Neural cell (in vitro differentiated cells): ENCODE measurements at regions not wholly inside any gene's neighbourhood (a gene's known extent, or its start where the extent isn't known, plus 50 kb on each side); places are given as distances from the start of the nearest gene placed in this dataset.

Experiments
- H2AFZ ChIP-seq: fragments of 200-600, 300-800 bp; sonication (generic), shearing (Covaris generic); 2 replicates; pipeline ENCODE4 v1.6.0; 2014; ENCODE audit warnings: low read depth, mild to moderate bottlenecking, antibody characterized with exemption, low read length, moderate library complexity
- H3F3A ChIP-seq: fragments of 200-600 bp; shearing (Covaris generic); 2 replicates; pipeline ENCODE4 v1.6.1; 2016; ENCODE audit warnings: mild to moderate bottlenecking, moderate library complexity, mixed read lengths, antibody characterized with exemption, low read length; ENCODE audit not compliant: insufficient read depth, poor library complexity, severe bottlenecking
- H3K27ac ChIP-seq: fragments of 200-600, 300-800 bp; sonication (generic), shearing (Covaris generic); 2 replicates; pipeline ENCODE4 v1.5.1; 2014; ENCODE audit warnings: mild to moderate bottlenecking, low read length, moderate library complexity
- H3K27me3 ChIP-seq: fragments of 300-800, 200-600 bp; sonication (generic), shearing (Covaris generic); 2 replicates; pipeline ENCODE4 v1.6.0; 2014; ENCODE audit warnings: mild to moderate bottlenecking, low read depth, low read length, moderate library complexity; ENCODE audit not compliant: insufficient read depth
- H3K36me3 ChIP-seq: fragments of 300-800, 200-600 bp; sonication (generic), shearing (Covaris generic); 2 replicates; pipeline ENCODE4 v1.5.1; 2014; ENCODE audit warnings: mild to moderate bottlenecking, antibody characterized with exemption, low read length, moderate library complexity; ENCODE audit not compliant: insufficient read depth
- H3K4me2 ChIP-seq: fragments of 300-800, 200-600 bp; sonication (generic), shearing (Covaris generic); 2 replicates; pipeline ENCODE4 v1.6.0; 2014; ENCODE audit warnings: mild to moderate bottlenecking, low read length
- H3K4me3 ChIP-seq: fragments of 300-800, 200-600 bp; sonication (generic), shearing (Covaris generic); 2 replicates; pipeline ENCODE4 v1.5.1; 2014; ENCODE audit warnings: mild to moderate bottlenecking, low read length, moderate library complexity
- H3K79me2 ChIP-seq: fragments of 200-600 bp; shearing (Covaris generic); replicated peaks from 2 replicates; pipeline ENCODE4 v1.6.0; 2014; ENCODE audit warnings: mild to moderate bottlenecking, low read length, moderate library complexity; ENCODE audit not compliant: insufficient read depth
- H3K9ac ChIP-seq: fragments of 300-800, 200-600 bp; sonication (generic), shearing (Covaris generic); 2 replicates; pipeline ENCODE4 v1.6.1; 2016; ENCODE audit warnings: mild to moderate bottlenecking, low read length, mixed read lengths
- H3K9me2 ChIP-seq: fragments of 200-600 bp; shearing (Covaris generic); 2 replicates; pipeline ENCODE4 v1.6.1; 2016; ENCODE audit warnings: mild to moderate bottlenecking, low read length, mixed read lengths; ENCODE audit not compliant: insufficient read depth
- H3K9me3 ChIP-seq: fragments of 200-600, 300-800 bp; sonication (generic), shearing (Covaris generic); 2 replicates; pipeline ENCODE4 v1.6.1; 2016; ENCODE audit warnings: mild to moderate bottlenecking, mixed run types, low read length, moderate library complexity, mixed read lengths
- H4K20me1 ChIP-seq: fragments of 200-600 bp; shearing (Covaris generic); 2 replicates; pipeline ENCODE4 v1.6.1; 2016; ENCODE audit warnings: mild to moderate bottlenecking, mixed run types; ENCODE audit not compliant: insufficient read depth
- CTCF ChIP-seq: fragments of 450-650 bp; IDR thresholded peaks from 2 replicates; pipeline ENCODE4 v1.5.1; 2014; ENCODE audit warnings: antibody characterized with exemption, mild to moderate bottlenecking, moderate library complexity; ENCODE audit not compliant: poor library complexity, severe bottlenecking
- EP300 ChIP-seq: fragments of 450-650 bp; conservative IDR thresholded peaks from 2 replicates; pipeline ENCODE4 v1.6.1; 2014; ENCODE audit warnings: antibody characterized with exemption, mild to moderate bottlenecking, moderate library complexity; ENCODE audit not compliant: poor library complexity, severe bottlenecking
- EZH2 ChIP-seq: fragments of 200-600, 300-800 bp; shearing (Covaris generic), sonication (generic); IDR thresholded peaks from 2 replicates; pipeline ENCODE4 v1.6.1; 2014; ENCODE audit warnings: antibody characterized with exemption, low read length, borderline replicate concordance, mild to moderate bottlenecking; ENCODE audit not compliant: insufficient read depth, poor library complexity, severe bottlenecking
- MXI1 ChIP-seq: fragments of 450-650 bp; conservative IDR thresholded peaks from 2 replicates; pipeline ENCODE4 v1.6.1; 2014; ENCODE audit warnings: antibody characterized with exemption, mild to moderate bottlenecking; ENCODE audit not compliant: poor library complexity, severe bottlenecking
- POLR2AphosphoS5 ChIP-seq: IDR thresholded peaks from 2 replicates; pipeline ENCODE4 v1.6.1; 2012
- RAD21 ChIP-seq: fragments of 450-650 bp; conservative IDR thresholded peaks from 2 replicates; pipeline ENCODE4 v1.6.1; 2014; ENCODE audit warnings: antibody characterized with exemption, mild to moderate bottlenecking, moderate library complexity
- REST ChIP-seq: IDR thresholded peaks from 2 replicates; pipeline ENCODE4 v1.6.1; 2012; ENCODE audit warnings: borderline replicate concordance
- SMC3 ChIP-seq: fragments of 450-650 bp; conservative IDR thresholded peaks from 2 replicates; pipeline ENCODE4 v1.6.1; 2014; ENCODE audit warnings: antibody characterized with exemption, mild to moderate bottlenecking, moderate library complexity; ENCODE audit not compliant: poor library complexity
- TAF1 ChIP-seq: IDR thresholded peaks from 2 replicates; pipeline ENCODE4 v1.6.1; 2012; ENCODE audit warnings: low read depth

GRCh38 chr3:18113417-18113816 is 311.7 kb downstream of the SATB1 start:
- no peaks in the 10 kb centered on the region for H3K9me2 ChIP-seq
- TF ChIP-seq REST (no peak), TAF1 (no peak), EZH2 (no peak), RAD21 (no peak), SMC3 (no peak), CTCF (no peak), POLR2AphosphoS5 (no peak), MXI1 (no peak), EP300 (no peak)
- no peaks in the 10 kb centered on the region for H3K36me3 ChIP-seq
- H3K9ac ChIP-seq = no peak overlapping the region
- no peak overlapping the region for H3K4me3 ChIP-seq
- H4K20me1 ChIP-seq = no peaks in the 10 kb centered on the region
- H3K4me2 ChIP-seq = no peak overlapping the region
- no peak overlapping the region for H2AFZ ChIP-seq
- H3F3A ChIP-seq = no peaks in the 10 kb centered on the region
- H3K79me2 ChIP-seq = no peaks in the 10 kb centered on the region
- H3K27me3 ChIP-seq = no peaks in the 10 kb centered on the region
- no peaks in the 10 kb centered on the region for H3K9me3 ChIP-seq
- no peak overlapping the region for H3K27ac ChIP-seq

- H3K79me2 ChIP-seq = no peaks in the 10 kb centered on the region
- no peak overlapping the region for H2AFZ ChIP-seq
- no peaks in the 10 kb centered on the region for H3K27me3 ChIP-seq
- no peak overlapping the region for H3K4me3 ChIP-seq
- H3F3A ChIP-seq = no peaks in the 10 kb centered on the region
- TF ChIP-seq SMC3 = no peak
- TF ChIP-seq CTCF = no peak
- no peak for TF ChIP-seq EP300
- no peak for TF ChIP-seq REST
- TF ChIP-seq EZH2 = no peak
- TF ChIP-seq MXI1 = no peak
- no peaks in the 10 kb centered on the region for H3K9me3 ChIP-seq
- no peak overlapping the region for H3K27ac ChIP-seq
- no peak overlapping the region for H3K9ac ChIP-seq
- no peaks in the 10 kb centered on the region for H3K9me2 ChIP-seq
- H3K4me2 ChIP-seq = no peak overlapping the region
- no peaks in the 10 kb centered on the region for H3K36me3 ChIP-seq
- H4K20me1 ChIP-seq = no peaks in the 10 kb centered on the region
These were observed 312.3 kb downstream of the SATB1 start for GRCh38 chr3:18112674-18113375.
